ENCODE measurements at regions not wholly inside any gene's neighbourhood (a gene's known extent, or its start where the extent isn't known, plus 50 kb on each side); places are given as distances from the start of the nearest gene placed in this dataset.
"Not testable (repeated sequence)": the region's sequence is repeated elsewhere in the genome, so short reads cannot be mapped to it uniquely, and the experiment has no call there.

DNA sequence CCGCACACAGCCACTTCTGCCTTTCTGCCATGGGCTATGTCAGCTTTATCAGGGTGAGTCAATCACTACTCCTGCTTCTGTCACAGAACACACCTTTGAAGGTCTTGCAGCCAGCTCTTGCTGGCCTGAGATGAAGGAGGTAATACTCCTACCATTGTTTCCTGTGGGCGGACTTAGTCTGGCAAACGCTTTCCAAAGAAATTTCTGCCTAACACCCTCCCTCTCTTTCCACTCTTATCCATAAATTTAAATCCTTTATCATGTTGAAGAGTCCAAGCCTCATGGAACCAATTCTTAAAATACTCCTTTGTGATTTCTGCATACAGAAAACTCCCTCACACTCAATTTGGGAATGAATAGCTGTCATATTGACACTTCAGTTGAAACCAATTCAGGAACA lies 633.1 kb upstream of the CHRM3 start:
- H3K9me3 ChIP-seq (ENCODE audit: control insufficient read depth, insufficient read depth, low read length): no peaks in the 10 kb centered on the region
- WGBS (ENCODE audit: insufficient coverage): 68% methylated on average over 3 of the region's 3 CpGs
- DNase-seq (ENCODE audit: low read depth in 4 of 6, low spot score in 6 of 6): no peak

DNA sequence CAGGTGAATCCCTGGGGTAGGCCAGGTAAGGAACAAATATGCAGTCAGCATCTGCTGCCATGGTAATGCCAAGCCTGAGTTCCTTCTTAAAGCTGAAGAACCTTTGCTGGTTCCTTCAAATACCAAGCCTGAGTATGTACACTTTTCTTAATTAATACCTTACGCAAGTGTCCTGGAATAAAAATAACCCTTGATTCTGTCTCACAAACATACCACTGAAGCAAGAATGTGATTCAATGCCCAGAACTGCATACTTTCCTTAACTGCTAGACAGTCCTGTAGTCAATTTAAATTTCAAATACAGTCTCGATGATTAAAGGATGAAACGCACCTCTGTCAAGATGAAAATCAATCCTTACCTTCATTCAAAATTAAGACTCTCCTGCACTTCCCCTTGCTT lies 634.0 kb upstream of the CHRM3 start:
- no peak overlapping the region for H3K4me3 ChIP-seq (ENCODE audit: low read depth, low read length)
- no peaks in the 10 kb centered on the region for H3K9me3 ChIP-seq (ENCODE audit: control insufficient read depth, insufficient read depth, low read length)
- no peak overlapping the region for H3K27ac ChIP-seq (ENCODE audit: low read depth, low read length)
- no peak for DNase-seq (ENCODE audit: low read depth in 4 of 6, low spot score in 6 of 6)
- H3K27me3 ChIP-seq (ENCODE audit: control insufficient read depth, insufficient read depth, low read length): no peaks in the 10 kb centered on the region
- 100% methylated on average over 1 of the region's 3 CpGs for WGBS (ENCODE audit: insufficient coverage)
- no peaks in the 10 kb centered on the region for H3K4me1 ChIP-seq (ENCODE audit: control insufficient read depth, insufficient read depth, low read length)
- H3K36me3 ChIP-seq (ENCODE audit: control insufficient read depth, insufficient read depth, low read length): no peaks in the 10 kb centered on the region

More for the DNA sequence above, 633.1 kb upstream of the CHRM3 start:
- Histone ChIP-seq H3K36me3 (ENCODE audit: control insufficient read depth, insufficient read depth, low read length) (no peaks in the 10 kb centered on the region), H3K27ac (ENCODE audit: low read depth, low read length) (no peak overlapping the region), H3K4me1 (ENCODE audit: control insufficient read depth, insufficient read depth, low read length) (no peaks in the 10 kb centered on the region), H3K27me3 (ENCODE audit: control insufficient read depth, insufficient read depth, low read length) (no peaks in the 10 kb centered on the region), H3K4me3 (ENCODE audit: low read depth, low read length) (no peak overlapping the region)

DNA sequence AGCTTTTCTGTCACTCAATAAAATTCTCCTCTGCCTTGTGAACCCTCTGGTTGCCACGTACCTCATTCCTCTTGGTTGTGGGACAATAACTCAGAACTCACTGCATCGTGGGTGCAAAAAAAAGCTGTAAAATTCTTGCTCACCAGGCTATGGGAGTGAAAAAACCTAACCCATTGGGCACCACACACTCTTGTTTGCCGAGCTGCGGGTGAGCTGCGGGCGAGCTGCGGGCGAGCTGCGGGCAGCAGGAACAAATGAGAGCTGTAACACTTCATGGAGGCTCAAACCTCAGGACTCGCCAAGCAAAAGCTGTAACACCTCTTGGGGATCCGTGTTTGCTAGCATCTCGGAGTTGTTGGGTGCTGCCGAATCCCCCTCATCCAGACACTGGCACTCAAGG lies 641.3 kb upstream of the CHRM3 start:
- H3K27me3 ChIP-seq (ENCODE audit: control insufficient read depth, insufficient read depth, low read length): no peaks in the 10 kb centered on the region
- no peaks in the 10 kb centered on the region for H3K4me1 ChIP-seq (ENCODE audit: control insufficient read depth, insufficient read depth, low read length)
- no peaks in the 10 kb centered on the region for H3K36me3 ChIP-seq (ENCODE audit: control insufficient read depth, insufficient read depth, low read length)
- WGBS (ENCODE audit: insufficient coverage): 81% methylated on average over 13 of the region's 13 CpGs
- DNase-seq (ENCODE audit: low read depth in 4 of 6, low spot score in 6 of 6): no peak
- H3K27ac ChIP-seq (ENCODE audit: low read depth, low read length): no peak overlapping the region
- H3K4me3 ChIP-seq (ENCODE audit: low read depth, low read length): no peak overlapping the region
- H3K9me3 ChIP-seq (ENCODE audit: control insufficient read depth, insufficient read depth, low read length): peaks cover 7% of the 10 kb centered on the region

DNA sequence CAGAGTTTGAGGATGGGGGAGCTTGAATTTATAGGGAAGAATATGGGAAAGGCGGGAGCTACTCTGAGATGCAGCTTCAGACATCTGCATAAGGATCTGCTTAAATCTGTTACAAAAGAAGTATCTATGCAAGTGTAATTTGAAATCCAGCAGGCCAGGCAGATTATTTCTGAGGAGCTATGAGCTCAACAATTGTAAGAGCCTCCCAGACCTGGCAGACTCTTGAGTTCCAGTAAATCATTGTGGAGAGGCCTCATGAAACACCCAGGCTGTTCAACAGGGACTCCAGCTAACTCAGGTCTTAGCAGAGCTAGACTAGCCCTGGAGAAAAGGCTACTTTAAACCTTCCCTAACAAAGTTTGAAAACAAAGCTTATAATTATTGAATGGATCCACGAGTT lies 647.5 kb upstream of the CHRM3 start:
- DNase-seq (ENCODE audit: low read depth in 4 of 6, low spot score in 6 of 6): peak in 4 of 6 donors; percentile 7 to 43 (median 13)
- no peaks in the 10 kb centered on the region for H3K27me3 ChIP-seq (ENCODE audit: control insufficient read depth, insufficient read depth, low read length)
- H3K9me3 ChIP-seq (ENCODE audit: control insufficient read depth, insufficient read depth, low read length): no peaks in the 10 kb centered on the region
- no peak overlapping the region for H3K27ac ChIP-seq (ENCODE audit: low read depth, low read length)
- no peaks in the 10 kb centered on the region for H3K36me3 ChIP-seq (ENCODE audit: control insufficient read depth, insufficient read depth, low read length)
- WGBS (ENCODE audit: insufficient coverage): 80% methylated on average over 1 of the region's 2 CpGs
- no peaks in the 10 kb centered on the region for H3K4me1 ChIP-seq (ENCODE audit: control insufficient read depth, insufficient read depth, low read length)
- no peak overlapping the region for H3K4me3 ChIP-seq (ENCODE audit: low read depth, low read length)

DNA sequence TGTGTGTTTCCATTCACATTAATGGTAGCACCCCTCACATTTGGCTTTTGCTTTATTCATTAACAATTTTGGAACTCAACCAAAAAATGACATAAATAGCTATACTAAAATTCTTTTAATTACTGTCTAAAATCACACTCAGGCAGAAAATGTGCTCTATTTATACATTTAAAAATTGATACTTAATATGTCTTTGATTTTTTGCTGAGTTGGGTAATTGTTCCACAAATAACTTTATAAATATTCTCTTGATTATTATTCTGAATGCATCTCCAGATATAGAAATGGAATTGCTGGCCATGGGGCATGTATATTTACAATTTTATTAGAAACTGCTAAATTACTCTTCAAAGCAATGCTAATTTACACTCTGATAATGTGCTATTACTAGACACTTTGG lies 658.7 kb upstream of the CHRM3 start:
- Histone ChIP-seq H3K27ac (ENCODE audit: low read depth, low read length) (no peak overlapping the region), H3K27me3 (ENCODE audit: control insufficient read depth, insufficient read depth, low read length) (no peaks in the 10 kb centered on the region), H3K9me3 (ENCODE audit: control insufficient read depth, insufficient read depth, low read length) (no peaks in the 10 kb centered on the region), H3K36me3 (ENCODE audit: control insufficient read depth, insufficient read depth, low read length) (no peaks in the 10 kb centered on the region), H3K4me3 (ENCODE audit: low read depth, low read length) (no peak overlapping the region), H3K4me1 (ENCODE audit: control insufficient read depth, insufficient read depth, low read length) (no peaks in the 10 kb centered on the region)
- DNase-seq (ENCODE audit: low read depth in 4 of 6, low spot score in 6 of 6): no peak

DNA sequence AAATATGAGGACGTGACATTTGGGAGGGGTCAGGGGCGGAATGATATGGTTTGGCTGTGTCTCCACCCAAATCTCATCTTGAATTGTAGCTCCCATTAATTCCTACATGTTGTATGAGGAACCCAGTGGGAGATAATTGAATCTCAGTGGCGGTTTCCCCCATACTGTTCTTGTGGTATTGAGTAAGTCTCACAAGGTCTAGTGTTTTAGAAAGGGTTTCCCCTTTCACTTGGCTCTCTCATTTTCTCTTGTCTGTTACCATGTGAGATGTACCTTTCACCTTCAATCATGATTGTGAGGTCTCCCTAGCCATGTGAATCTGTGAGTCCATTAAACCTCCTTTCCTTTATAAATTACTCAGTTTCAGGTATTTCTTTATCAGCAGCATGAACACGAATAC lies 663.6 kb upstream of the CHRM3 start:
- Histone ChIP-seq H3K27ac (ENCODE audit: low read depth, low read length) (no peak overlapping the region), H3K36me3 (ENCODE audit: control insufficient read depth, insufficient read depth, low read length) (no peaks in the 10 kb centered on the region), H3K4me1 (ENCODE audit: control insufficient read depth, insufficient read depth, low read length) (no peaks in the 10 kb centered on the region), H3K4me3 (ENCODE audit: low read depth, low read length) (no peak overlapping the region), H3K9me3 (ENCODE audit: control insufficient read depth, insufficient read depth, low read length) (no peaks in the 10 kb centered on the region), H3K27me3 (ENCODE audit: control insufficient read depth, insufficient read depth, low read length) (no peaks in the 10 kb centered on the region)
- peak in 1 of 6 donors; percentile 13 for DNase-seq (ENCODE audit: low read depth in 4 of 6, low spot score in 6 of 6)
- 71% methylated on average over 1 of the region's 4 CpGs for whole genome bisulfite sequencing (ENCODE audit: insufficient coverage)

DNA sequence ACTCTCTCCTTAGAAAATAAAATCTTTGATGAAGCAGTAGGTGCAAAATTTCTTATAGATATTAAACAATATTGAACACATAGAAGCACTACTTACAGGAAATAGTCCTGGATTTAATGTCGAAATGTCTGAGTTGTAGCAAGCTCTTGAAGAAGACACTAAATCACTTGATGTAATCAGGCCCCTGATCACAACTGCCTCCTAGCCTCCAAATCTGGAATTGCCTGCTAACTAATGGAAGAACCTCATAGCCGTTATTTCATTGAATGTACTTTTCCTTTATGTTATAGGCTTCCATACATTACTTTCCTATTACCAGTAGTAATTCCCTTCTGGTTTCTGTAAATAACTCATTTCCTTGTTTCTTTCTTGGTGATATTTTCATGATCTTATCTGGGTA lies 675.7 kb upstream of the CHRM3 start:
- Histone ChIP-seq H3K27me3 (ENCODE audit: control insufficient read depth, insufficient read depth, low read length) (no peaks in the 10 kb centered on the region), H3K36me3 (ENCODE audit: control insufficient read depth, insufficient read depth, low read length) (no peaks in the 10 kb centered on the region), H3K9me3 (ENCODE audit: control insufficient read depth, insufficient read depth, low read length) (no peaks in the 10 kb centered on the region), H3K4me1 (ENCODE audit: control insufficient read depth, insufficient read depth, low read length) (no peaks in the 10 kb centered on the region), H3K27ac (ENCODE audit: low read depth, low read length) (no peak overlapping the region), H3K4me3 (ENCODE audit: low read depth, low read length) (no peak overlapping the region)
- DNase-seq (ENCODE audit: low read depth in 4 of 6, low spot score in 6 of 6): no peak
- WGBS (ENCODE audit: insufficient coverage): no CpG with 5 or more reads among the region's 2 CpGs

DNA sequence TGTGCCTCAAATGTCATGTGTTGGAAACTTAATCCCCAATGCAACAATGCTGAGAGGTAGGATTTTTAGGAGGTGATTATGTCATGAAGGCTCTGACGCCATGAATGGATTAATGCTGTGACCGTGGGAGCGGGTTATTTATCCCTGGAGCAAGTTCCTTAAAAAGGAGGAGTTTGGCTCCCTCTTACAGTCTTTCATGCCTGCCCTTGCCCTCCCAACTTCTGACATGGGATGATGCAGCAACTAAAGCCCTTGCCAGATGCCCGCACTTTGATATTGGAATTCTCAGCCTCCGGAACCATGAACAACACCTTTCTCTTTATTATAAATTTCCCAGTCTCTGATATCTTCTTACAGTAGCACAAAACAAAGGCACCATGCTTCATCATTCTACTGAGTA lies 685.3 kb upstream of the CHRM3 start:
- 90% methylated on average over 4 of the region's 5 CpGs for whole genome bisulfite sequencing (ENCODE audit: insufficient coverage)
- Histone ChIP-seq H3K27ac (ENCODE audit: low read depth, low read length) (no peak overlapping the region), H3K36me3 (ENCODE audit: control insufficient read depth, insufficient read depth, low read length) (no peaks in the 10 kb centered on the region), H3K9me3 (ENCODE audit: control insufficient read depth, insufficient read depth, low read length) (no peaks in the 10 kb centered on the region), H3K4me1 (ENCODE audit: control insufficient read depth, insufficient read depth, low read length) (no peaks in the 10 kb centered on the region), H3K27me3 (ENCODE audit: control insufficient read depth, insufficient read depth, low read length) (no peaks in the 10 kb centered on the region), H3K4me3 (ENCODE audit: low read depth, low read length) (no peak overlapping the region)
- no peak for DNase-seq (ENCODE audit: low read depth in 4 of 6, low spot score in 6 of 6)

DNA sequence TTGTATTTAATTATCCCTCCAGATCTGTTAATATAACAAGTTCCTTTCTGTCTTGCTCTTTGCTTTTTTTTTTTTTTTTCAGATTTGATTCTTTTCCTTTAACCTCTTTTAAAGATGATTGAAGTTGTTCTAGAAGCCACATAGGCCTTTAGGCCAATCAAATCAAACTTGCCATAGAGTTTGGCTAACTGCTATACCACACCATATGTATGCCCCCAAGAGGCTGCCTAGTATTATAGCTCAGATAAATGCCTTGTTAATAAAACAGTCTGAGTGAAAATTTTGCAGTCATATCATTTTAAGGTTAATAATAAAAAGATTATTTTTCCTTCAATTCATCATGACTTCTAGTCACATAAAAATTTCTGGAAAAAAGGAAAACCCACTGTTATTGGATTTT lies 696.0 kb upstream of the CHRM3 start:
- Histone ChIP-seq H3K36me3 (ENCODE audit: control insufficient read depth, insufficient read depth, low read length) (no peaks in the 10 kb centered on the region), H3K9me3 (ENCODE audit: control insufficient read depth, insufficient read depth, low read length) (no peaks in the 10 kb centered on the region), H3K27me3 (ENCODE audit: control insufficient read depth, insufficient read depth, low read length) (no peaks in the 10 kb centered on the region), H3K27ac (ENCODE audit: low read depth, low read length) (no peak overlapping the region), H3K4me3 (ENCODE audit: low read depth, low read length) (no peak overlapping the region), H3K4me1 (ENCODE audit: control insufficient read depth, insufficient read depth, low read length) (no peaks in the 10 kb centered on the region)
- no peak for DNase-seq (ENCODE audit: low read depth in 4 of 6, low spot score in 6 of 6)

DNA sequence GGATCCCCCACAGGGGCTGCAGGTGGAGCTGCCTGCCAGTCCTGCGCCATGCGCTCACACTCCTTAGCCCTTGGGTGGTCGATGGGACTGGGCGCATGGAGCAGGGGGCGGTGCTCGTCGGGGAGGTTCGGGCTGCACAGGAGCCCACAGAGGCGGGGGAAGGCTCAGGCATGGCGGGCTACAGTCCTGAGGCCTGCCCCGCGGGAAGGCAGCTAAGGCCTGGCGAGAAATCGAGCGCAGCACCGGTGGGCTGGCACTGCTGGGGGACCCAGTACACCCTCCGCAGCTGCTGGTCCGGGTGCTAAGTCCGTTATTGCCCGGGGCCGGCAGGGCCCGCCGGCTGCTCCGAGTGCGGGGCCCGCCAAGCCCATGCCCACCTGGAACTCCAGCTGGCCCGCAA lies 701.8 kb upstream of the CHRM3 start:
- WGBS (ENCODE audit: insufficient coverage): 95% methylated on average over 27 of the region's 27 CpGs
- not testable (repeated sequence) for H3K4me3 ChIP-seq (ENCODE audit: low read depth, low read length); H3K4me1 ChIP-seq (ENCODE audit: control insufficient read depth, insufficient read depth, low read length); DNase-seq (ENCODE audit: low read depth in 4 of 6, low spot score in 6 of 6); H3K27me3 ChIP-seq (ENCODE audit: control insufficient read depth, insufficient read depth, low read length); H3K9me3 ChIP-seq (ENCODE audit: control insufficient read depth, insufficient read depth, low read length); H3K27ac ChIP-seq (ENCODE audit: low read depth, low read length); H3K36me3 ChIP-seq (ENCODE audit: control insufficient read depth, insufficient read depth, low read length)

DNA sequence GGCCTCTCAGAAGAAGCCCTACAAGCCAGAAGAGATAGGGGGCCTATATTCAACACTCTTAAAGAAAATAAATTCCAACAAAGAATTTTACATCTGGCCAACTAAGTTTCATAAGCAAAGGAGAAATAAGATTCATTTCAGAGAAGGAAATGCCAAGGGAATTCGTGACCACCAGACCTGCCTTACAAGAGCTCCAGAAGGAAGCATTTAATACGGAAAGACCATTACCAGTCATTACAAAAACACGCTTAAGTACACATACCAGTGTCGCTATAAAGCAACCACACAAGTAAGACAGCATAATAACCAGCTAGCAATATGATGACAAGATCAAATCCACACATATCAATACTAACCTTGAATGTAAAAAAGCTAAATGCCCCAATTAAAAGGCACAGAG lies 704.9 kb upstream of the CHRM3 start:
- no peak overlapping the region for H3K4me3 ChIP-seq (ENCODE audit: low read depth, low read length)
- DNase-seq (ENCODE audit: low read depth in 4 of 6, low spot score in 6 of 6): no peak
- WGBS (ENCODE audit: insufficient coverage): 100% methylated on average over 1 of the region's 4 CpGs
- H3K4me1 ChIP-seq (ENCODE audit: control insufficient read depth, insufficient read depth, low read length): no peaks in the 10 kb centered on the region
- no peak overlapping the region for H3K27ac ChIP-seq (ENCODE audit: low read depth, low read length)
- H3K27me3 ChIP-seq (ENCODE audit: control insufficient read depth, insufficient read depth, low read length): no peaks in the 10 kb centered on the region
- no peaks in the 10 kb centered on the region for H3K36me3 ChIP-seq (ENCODE audit: control insufficient read depth, insufficient read depth, low read length)
- H3K9me3 ChIP-seq (ENCODE audit: control insufficient read depth, insufficient read depth, low read length): peaks cover 3% of the 10 kb centered on the region
